Activated CD4-positive, alpha-beta T cell treated with anti-CD3 and anti-CD28 coated beads, Interleukin-2, Interleukin-6, amounts not matched to agents 100 ng/mL and 50 ng/mL, durations not matched to agents 16 hours and 8 hours (primary cell): ENCODE measurements at regions not wholly inside any gene's neighbourhood (a gene's known extent, or its start where the extent isn't known, plus 50 kb on each side); places are given as distances from the start of the nearest gene placed in this dataset.
"Not testable (repeated sequence)": the region's sequence is repeated elsewhere in the genome, so short reads cannot be mapped to it uniquely, and the experiment has no call there.

Experiments used
- DNase-seq: peaks from one replicate; pipeline ENCODE4 v3.0.0-alpha.2; 2020

GRCh38 chr2:84129018-84129417, 330.1 kb downstream of the SUCLG1 start:
- no peak for DNase-seq

- DNase-seq = not testable (repeated sequence)
Measured at GRCh38 chr2:84127812-84128211, 331.3 kb downstream of the SUCLG1 start.

GRCh38 chr2:84126530-84126929, 332.6 kb downstream of the SUCLG1 start:
- no peak for DNase-seq

GRCh38 chr2:84126084-84126483, 333.0 kb downstream of the SUCLG1 start:
- no peak for DNase-seq

GRCh38 chr2:84116143-84116542, 342.9 kb downstream of the SUCLG1 start:
- DNase-seq = no peak

DNA sequence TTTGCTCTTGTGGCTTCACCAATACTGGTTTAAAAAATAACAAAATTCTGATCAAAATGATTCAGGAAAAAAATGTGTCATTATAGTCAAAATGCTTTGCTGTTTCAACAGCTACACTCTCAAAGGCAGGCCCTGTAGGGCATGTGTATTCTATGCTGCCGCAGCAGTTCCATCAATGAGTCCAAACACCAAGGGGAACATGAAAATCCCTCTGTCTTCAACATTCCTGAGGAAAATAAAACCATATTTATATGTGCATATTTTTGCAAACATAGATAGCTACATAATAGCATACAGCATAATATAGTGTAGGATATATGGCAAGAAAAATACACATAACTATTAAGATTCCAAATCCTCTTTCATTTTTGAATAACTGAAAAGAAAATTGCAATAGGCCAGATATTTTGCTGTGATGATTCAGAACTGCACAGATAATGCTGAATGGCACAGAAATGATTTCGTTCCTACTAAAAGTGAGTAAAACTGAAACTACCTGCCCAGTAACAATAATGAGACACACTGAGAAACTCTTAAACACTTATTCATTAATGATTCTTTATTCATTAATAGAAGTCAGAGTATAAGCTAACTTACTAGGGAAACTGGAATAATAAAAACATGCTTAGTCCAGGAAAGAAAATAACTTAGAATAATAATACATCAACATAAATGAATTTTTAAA, 343.8 kb downstream of the SUCLG1 start:
- peak; percentile 8 for DNase-seq

DNA sequence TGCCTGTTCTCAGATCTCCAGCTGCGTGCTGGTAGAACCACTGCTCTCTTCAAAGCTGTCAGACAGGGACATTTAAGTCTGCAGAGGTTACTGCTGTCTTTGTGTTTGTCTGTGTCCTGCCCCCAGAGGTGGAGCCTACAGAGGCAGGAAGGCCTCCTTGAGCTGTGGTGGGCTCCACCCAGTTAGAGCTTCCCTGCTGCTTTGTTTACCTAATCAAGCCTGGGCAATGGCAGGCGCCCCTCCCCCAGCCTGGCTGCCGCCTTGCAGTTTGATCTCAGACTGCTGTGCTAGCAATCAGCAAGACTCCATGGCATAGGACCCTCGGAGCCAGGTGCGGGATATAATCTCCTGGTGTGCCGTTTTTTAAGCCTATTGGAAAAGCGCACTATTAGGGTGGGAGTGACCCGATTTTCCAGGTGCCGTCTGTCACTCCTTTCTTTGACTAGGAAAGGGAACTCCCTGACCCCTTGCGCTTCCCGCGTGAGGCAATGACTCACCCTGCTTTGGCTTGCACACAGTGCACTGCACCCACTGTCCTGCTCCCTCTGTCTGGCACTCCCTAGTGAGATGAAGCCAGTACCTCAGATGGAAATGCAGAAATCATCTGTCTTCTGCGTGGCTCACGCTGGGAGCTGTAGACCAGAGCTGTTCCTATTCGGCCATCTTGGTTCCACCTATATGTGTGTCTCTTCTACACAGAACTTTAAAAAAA, 355.1 kb downstream of the SUCLG1 start:
- not testable (repeated sequence) for DNase-seq

DNA sequence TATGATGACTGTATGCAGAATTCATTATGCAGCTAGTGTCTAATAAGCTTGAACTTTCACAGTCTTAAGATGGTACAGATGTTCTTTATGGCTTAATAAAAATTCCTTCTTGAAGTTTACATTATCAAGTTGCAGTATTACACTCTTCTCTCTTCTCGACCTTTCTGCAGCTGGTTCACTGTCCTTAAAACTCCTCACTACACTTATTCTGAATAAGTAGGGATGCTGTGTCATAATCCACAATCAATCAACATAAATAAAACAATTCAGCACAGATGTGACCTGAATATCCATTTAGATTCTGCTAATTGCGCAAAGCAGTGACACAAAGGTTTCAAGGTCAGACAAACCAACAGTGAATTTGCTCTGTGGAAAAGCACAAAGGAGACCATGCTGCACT, 356.8 kb downstream of the SUCLG1 start:
- no peak for DNase-seq

DNA sequence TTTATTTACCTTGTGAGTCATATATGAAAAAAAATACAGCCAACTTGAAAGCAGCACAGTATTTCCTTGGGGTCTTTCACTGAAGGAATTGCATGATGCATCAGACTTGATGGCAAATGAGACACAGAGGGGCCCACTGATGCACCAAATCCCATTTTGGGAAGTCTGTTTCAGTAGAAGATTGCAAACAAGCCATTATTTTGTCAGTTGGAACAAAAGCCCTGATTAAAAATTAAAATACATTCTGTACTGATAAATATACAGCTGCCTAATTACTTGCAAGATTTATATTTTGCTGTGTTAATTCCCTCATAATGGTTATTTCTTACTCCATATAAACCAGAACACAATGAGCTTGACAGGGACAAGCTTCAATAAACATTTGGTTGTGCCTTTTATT, 370.4 kb downstream of the SUCLG1 start:
- DNase-seq = no peak

DNA sequence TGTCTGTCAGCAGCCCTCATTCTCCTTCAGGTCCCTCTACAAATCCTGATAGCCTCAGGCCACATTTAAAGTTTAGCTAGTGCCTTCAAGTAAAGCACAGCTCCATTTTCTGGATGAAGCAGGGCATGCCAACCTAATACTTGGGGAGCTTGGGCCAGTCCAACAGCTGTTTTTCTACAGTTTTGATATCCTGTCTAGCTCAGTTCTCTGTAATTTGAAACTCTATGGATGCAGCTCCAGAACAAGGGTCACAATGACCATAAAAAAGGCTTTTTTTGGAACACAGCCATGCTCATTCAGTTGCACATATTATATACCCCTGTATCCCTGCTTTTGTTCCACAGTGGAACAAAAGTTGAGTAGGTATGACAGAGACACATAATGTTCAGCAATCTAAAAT, 373.5 kb downstream of the SUCLG1 start:
- no peak for DNase-seq

- no peak for DNase-seq
Measured at GRCh38 chr2:84084856-84085255, 374.2 kb downstream of the SUCLG1 start.

- no peak for DNase-seq
Measured at GRCh38 chr2:84083984-84084383, 375.1 kb downstream of the SUCLG1 start.

GRCh38 chr2:84078471-84078870, 380.6 kb downstream of the SUCLG1 start:
- no peak for DNase-seq

DNA sequence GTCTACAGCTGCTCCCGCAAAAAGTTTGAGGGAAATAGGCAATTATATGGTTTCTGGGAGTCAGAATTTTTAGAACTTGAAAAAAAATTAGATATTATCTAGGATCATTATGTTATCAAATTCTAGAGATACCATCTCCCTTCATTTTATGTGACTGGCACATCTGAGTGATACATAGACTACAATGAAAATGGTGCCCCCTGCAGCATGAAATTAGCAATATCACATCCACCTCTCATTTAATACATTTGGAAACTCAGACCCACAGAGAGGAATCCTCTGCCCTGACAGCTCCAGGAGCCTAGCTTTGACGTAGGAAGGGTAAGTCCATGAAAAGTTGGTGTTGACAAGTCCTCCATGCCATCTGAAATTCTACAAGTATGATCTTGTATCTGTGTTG, 381.6 kb downstream of the SUCLG1 start:
- peak; percentile 31 for DNase-seq

DNA sequence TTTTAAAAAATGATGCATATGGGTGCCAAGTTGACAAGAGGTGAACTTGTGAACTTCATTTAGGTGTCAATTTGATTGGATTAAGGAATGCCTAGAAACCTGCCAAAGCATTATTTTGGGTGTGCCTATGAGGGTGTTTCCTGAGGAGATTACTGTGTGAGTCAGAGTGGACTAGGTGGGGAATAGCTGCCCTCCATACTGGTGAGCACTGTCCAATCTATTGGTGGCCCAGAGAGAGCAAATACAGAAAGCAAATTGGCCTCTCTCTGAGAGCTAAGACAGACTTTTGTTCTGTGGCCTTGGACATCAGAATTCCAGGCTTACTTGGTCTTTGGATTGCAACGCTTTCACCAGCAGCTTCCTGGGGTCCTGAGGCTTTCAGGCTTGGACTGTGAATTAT, 388.0 kb downstream of the SUCLG1 start:
- DNase-seq = no peak

GRCh38 chr2:84065857-84066256, 393.2 kb downstream of the SUCLG1 start:
- DNase-seq = no peak

- no peak for DNase-seq
Measured at GRCh38 chr2:84057917-84058560, 401.0 kb downstream of the SUCLG1 start.

DNA sequence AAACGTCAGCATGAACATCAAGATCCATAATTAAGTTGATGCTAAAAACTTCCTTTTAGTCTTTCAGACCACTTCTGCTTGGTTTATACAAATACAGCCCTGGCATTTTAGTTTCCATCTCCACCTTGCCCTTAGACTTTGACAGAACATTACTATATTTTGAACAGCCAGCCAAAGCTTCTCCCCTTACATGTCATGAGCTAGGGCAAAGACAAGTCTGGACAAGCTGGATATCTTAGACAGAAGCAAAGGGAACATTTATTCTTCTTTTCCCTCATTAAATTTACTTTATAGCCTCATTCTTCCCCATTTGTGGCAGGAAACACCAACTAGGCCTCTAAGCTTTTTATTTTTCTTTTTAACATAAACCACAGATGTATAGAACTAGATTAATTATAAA, 403.3 kb downstream of the SUCLG1 start:
- no peak for DNase-seq

DNA sequence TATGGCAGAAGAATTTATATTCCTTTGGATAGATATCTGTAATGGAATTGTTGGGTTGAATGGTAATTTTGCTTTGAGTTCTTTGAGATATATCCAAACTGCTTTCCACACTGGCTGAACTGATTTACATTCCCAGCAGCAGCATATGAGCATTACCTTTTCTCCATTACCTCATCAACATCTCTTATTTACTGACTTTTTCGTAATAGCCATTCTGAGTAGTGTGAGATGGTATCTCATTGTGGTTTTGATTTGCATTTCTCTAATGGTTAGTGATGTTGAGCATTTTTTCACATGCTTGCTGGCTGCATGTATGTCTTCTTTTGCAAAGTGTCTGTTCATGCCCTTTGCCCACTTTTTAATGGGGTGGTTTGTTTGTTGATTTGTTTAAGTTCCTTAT, 404.5 kb downstream of the SUCLG1 start:
- not testable (repeated sequence) for DNase-seq

- DNase-seq = no peak
Measured at GRCh38 chr2:84052913-84053312, 406.2 kb downstream of the SUCLG1 start.

DNA sequence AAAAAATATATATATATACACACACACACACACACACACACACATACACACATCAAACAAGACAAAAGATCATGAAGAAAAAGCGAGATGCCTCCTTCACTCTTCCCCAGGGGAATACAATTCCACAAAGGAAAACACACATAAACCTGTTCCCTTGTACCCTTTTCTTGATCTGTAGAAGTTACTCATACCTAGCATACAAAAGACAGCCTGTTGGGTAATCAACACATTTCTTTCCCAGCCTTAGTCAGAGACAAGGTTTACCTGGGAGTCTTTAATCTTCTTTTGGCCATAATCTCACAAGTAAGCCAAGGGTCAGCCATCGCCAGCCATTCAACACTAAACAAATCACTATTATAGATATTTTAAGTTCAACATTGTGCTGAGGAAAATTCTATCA, 407.0 kb downstream of the SUCLG1 start:
- DNase-seq = no peak

- DNase-seq = no peak
Measured at GRCh38 chr2:84048964-84049363, 410.1 kb downstream of the SUCLG1 start.

DNA sequence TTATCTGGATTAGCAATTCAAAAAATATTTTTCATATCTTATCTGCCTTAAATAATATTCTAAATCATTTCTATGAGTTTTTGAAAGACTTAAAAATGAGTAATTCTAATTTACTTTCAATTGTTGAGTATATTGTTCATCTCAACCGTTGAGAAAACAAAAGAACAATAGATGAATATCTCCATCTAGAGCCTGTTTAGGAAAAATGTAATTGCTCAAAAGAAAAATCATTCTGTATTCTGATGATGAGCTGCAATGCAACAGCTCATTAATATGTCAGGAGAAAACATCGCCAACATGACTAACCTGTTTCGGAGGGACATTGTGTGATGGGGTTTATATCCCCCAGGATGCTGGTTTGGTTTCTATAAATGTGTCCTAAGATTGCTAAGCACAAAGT, 417.6 kb downstream of the SUCLG1 start:
- DNase-seq = no peak

- DNase-seq = no peak
Measured at GRCh38 chr2:84040281-84040680, 418.8 kb downstream of the SUCLG1 start.
